WTC11 (cell line): ENCODE measurements at regions not wholly inside any gene's neighbourhood (a gene's known extent, or its start where the extent isn't known, plus 50 kb on each side); places are given as distances from the start of the nearest gene placed in this dataset.

Source experiments
- ATAC-seq: fragments of 200-7000 bp; cut with Tn5 transposase; 2 replicates; pipeline ENCODE4 v1.10.0; 2021; ENCODE audit warnings: mild to moderate bottlenecking, moderate library complexity
- CTCF ChIA-PET: fragments of 300-600 bp; sonication (Branson Sonifier 250); formaldehyde crosslinking; loops from one replicate; lab custom pipeline; 2021; ENCODE audit warnings: antibody characterized with exemption; lab: Charles Lee
- POLR2A ChIA-PET: fragments of 350-600 bp; sonication (Branson Sonifier 250); formaldehyde crosslinking; loops from one replicate; lab custom pipeline; 2021; ENCODE audit warnings: antibody characterized with exemption; lab: Charles Lee
- DNase-seq: peaks from one replicate; pipeline ENCODE4 v3.0.0; 2021; ENCODE audit warnings: low spot score
- H3K27ac Mint-ChIP-seq: 2 replicates; pipeline ENCODE4 v1.8.0; 2021; ENCODE audit warnings: mixed read lengths
- H3K27me3 Mint-ChIP-seq: 2 replicates; pipeline ENCODE4 v1.8.0; 2021; ENCODE audit warnings: low read depth, mild to moderate bottlenecking, moderate library complexity, mixed read lengths
- H3K36me3 Mint-ChIP-seq: 2 replicates; pipeline ENCODE4 v1.8.0; 2021; ENCODE audit warnings: mixed read lengths
- H3K4me1 Mint-ChIP-seq: 2 replicates; pipeline ENCODE4 v1.8.0; 2022; ENCODE audit warnings: mixed read lengths
- H3K4me3 Mint-ChIP-seq: 2 replicates; pipeline ENCODE4 v1.8.0; 2021; ENCODE audit warnings: mild to moderate bottlenecking, moderate library complexity, mixed read lengths
- H3K9me3 Mint-ChIP-seq: 2 replicates; pipeline ENCODE4 v1.8.0; 2021; ENCODE audit warnings: mixed read lengths
- AFF4 ChIP-seq: sonication (generic); formaldehyde crosslinking; IDR thresholded peaks from 2 replicates; pipeline ENCODE4 v1.8.1; 2023; ENCODE audit warnings: mild to moderate bottlenecking, missing genetic modification reagents, borderline replicate concordance
- AR ChIP-seq: fragments of 250-450 bp; sonication (Bioruptor Pico); IDR thresholded peaks from 2 replicates; pipeline ENCODE4 v1.9.0; 2021; ENCODE audit warnings: mild to moderate bottlenecking
- ATF6 ChIP-seq: sonication (generic); formaldehyde crosslinking; IDR thresholded peaks from 2 replicates; pipeline ENCODE4 v1.8.1; 2023; ENCODE audit warnings: mild to moderate bottlenecking, missing genetic modification reagents
- ERG ChIP-seq: fragments of 250-450 bp; sonication (Bioruptor Pico); IDR thresholded peaks from 2 replicates; pipeline ENCODE4 v1.8.0; 2021; ENCODE audit warnings: mild to moderate bottlenecking
- FOXP4 ChIP-seq: sonication (generic); formaldehyde crosslinking; IDR thresholded peaks from 2 replicates; pipeline ENCODE4 v1.8.0; 2022; ENCODE audit warnings: mild to moderate bottlenecking, missing genetic modification reagents
- IRF2 ChIP-seq: sonication (generic); formaldehyde crosslinking; IDR thresholded peaks from 2 replicates; pipeline ENCODE4 v1.8.0; 2022; ENCODE audit warnings: low read depth, missing genetic modification reagents, borderline replicate concordance
- JAZF1 ChIP-seq: fragments of 250-450 bp; sonication (Bioruptor Pico); IDR thresholded peaks from 2 replicates; pipeline ENCODE4 v1.9.0; 2021; ENCODE audit warnings: moderate library complexity, mild to moderate bottlenecking, inconsistent platforms
- KAT7 ChIP-seq: sonication (generic); formaldehyde crosslinking; IDR thresholded peaks from 2 replicates; pipeline ENCODE4 v1.8.1; 2023; ENCODE audit warnings: missing genetic modification reagents, mild to moderate bottlenecking, borderline replicate concordance
- MYBL2 ChIP-seq: sonication (generic); formaldehyde crosslinking; IDR thresholded peaks from 2 replicates; pipeline ENCODE4 v1.8.1; 2023; ENCODE audit warnings: mild to moderate bottlenecking, moderate library complexity, missing genetic modification reagents
- RORB ChIP-seq: fragments of 250-450 bp; sonication (Bioruptor Pico); IDR thresholded peaks from 2 replicates; pipeline ENCODE4 v1.9.0; 2021; ENCODE audit warnings: mild to moderate bottlenecking
- SP1 ChIP-seq: sonication (generic); formaldehyde crosslinking; conservative IDR thresholded peaks from 2 replicates; pipeline ENCODE4 v1.8.1; 2022; ENCODE audit warnings: missing genetic modification reagents
- ZBTB21 ChIP-seq: sonication (generic); formaldehyde crosslinking; IDR thresholded peaks from 2 replicates; pipeline ENCODE4 v1.8.1; 2023; ENCODE audit warnings: mild to moderate bottlenecking, missing genetic modification reagents, borderline replicate concordance
- ZNF317 ChIP-seq: sonication (generic); formaldehyde crosslinking; IDR thresholded peaks from 2 replicates; pipeline ENCODE4 v1.8.1; 2023; ENCODE audit warnings: low read depth, mild to moderate bottlenecking, moderate library complexity, missing genetic modification reagents, borderline replicate concordance
- ZNF423 ChIP-seq: fragments of 250-450 bp; sonication (Bioruptor Pico); IDR thresholded peaks from 2 replicates; pipeline ENCODE4 v2.1.2; 2022; ENCODE audit warnings: mild to moderate bottlenecking, moderate library complexity
- ZNF512 ChIP-seq: sonication (generic); formaldehyde crosslinking; IDR thresholded peaks from 2 replicates; pipeline ENCODE4 v1.8.1; 2022; ENCODE audit warnings: missing genetic modification reagents, borderline replicate concordance
- ZNF532 ChIP-seq: fragments of 250-450 bp; sonication (Bioruptor Pico); IDR thresholded peaks from 2 replicates; pipeline ENCODE4 v1.9.0; 2021; ENCODE audit warnings: mild to moderate bottlenecking, borderline replicate concordance

- TF ChIP-seq IRF2 (CRISPR knock-in tag) (no peak), JAZF1 (CRISPR knock-in tag) (no peak), KAT7 (CRISPR knock-in tag) (no peak), ZNF423 (CRISPR knock-in tag) (no peak), RORB (CRISPR knock-in tag) (no peak)
Measured at GRCh38 chr2:228540976-228541375, 359.5 kb upstream of the SPHKAP start (continued).

- Mint-ChIP-seq H3K4me1 (no peaks in the 10 kb centered on the region), H3K27me3 (no peaks in the 10 kb centered on the region), H3K27ac (no peak overlapping the region), H3K36me3 (peaks cover 77% of the 10 kb centered on the region), H3K4me3 (no peak overlapping the region), H3K9me3 (peaks cover 72% of the 10 kb centered on the region)
- CTCF ChIA-PET, result no interaction called here
- POLR2A ChIA-PET, result no interaction called here
- TF ChIP-seq ZNF532 (CRISPR knock-in tag), result no peak
- TF ChIP-seq ZNF317 (CRISPR knock-in tag), result no peak
- TF ChIP-seq ATF6 (CRISPR knock-in tag), result no peak
- TF ChIP-seq ZBTB21 (CRISPR knock-in tag), result no peak
- no peak for TF ChIP-seq MYBL2
- TF ChIP-seq ERG (CRISPR knock-in tag), result no peak
- no peak for TF ChIP-seq ZNF512 (CRISPR knock-in tag)
- TF ChIP-seq SP1 (CRISPR knock-in tag), result no peak
- TF ChIP-seq AR (CRISPR knock-in tag), result no peak
- TF ChIP-seq AFF4 (CRISPR knock-in tag), result no peak
- no peak for TF ChIP-seq FOXP4 (CRISPR knock-in tag)
- TF ChIP-seq, all 79 proteins: peak for 0
- ATAC-seq, result no peak
- no peak for DNase-seq
Measured at GRCh38 chr2:228535396-228535795, 353.9 kb upstream of the SPHKAP start.
